ENCODE measurements at regions not wholly inside any gene's neighbourhood (a gene's known extent, or its start where the extent isn't known, plus 50 kb on each side); places are given as distances from the start of the nearest gene placed in this dataset.
A peak's percentile ranks its signal among the peaks of the same experiment; 100 is the strongest.

DNA sequence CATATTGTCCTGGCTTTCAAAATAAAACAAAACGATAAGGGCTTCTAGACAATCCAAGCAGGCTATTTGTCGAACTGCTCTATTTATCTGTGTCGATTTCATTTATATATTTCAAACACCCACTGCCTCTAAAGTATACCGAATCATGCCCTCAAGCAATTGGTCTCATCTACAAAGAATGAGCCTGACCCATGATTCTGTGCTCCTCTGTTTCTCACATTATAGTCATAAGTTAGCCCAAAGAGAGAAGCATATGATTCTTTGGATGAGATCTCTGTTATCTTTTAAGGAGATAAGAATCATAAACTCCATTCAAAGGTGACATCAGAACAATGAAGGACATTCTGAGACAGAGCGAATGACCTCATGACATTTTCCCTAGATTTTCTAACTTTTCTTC, 191.1 kb downstream of the MAP2K6 start:
- in situ Hi-C loops (cut with MboI; ENCODE audit: low pct_unique_long_range_greater_than_20kb, low sequenced_read_pairs, unreplicated experiment), result no loop called here
- TF ChIP-seq, protein P1, sequence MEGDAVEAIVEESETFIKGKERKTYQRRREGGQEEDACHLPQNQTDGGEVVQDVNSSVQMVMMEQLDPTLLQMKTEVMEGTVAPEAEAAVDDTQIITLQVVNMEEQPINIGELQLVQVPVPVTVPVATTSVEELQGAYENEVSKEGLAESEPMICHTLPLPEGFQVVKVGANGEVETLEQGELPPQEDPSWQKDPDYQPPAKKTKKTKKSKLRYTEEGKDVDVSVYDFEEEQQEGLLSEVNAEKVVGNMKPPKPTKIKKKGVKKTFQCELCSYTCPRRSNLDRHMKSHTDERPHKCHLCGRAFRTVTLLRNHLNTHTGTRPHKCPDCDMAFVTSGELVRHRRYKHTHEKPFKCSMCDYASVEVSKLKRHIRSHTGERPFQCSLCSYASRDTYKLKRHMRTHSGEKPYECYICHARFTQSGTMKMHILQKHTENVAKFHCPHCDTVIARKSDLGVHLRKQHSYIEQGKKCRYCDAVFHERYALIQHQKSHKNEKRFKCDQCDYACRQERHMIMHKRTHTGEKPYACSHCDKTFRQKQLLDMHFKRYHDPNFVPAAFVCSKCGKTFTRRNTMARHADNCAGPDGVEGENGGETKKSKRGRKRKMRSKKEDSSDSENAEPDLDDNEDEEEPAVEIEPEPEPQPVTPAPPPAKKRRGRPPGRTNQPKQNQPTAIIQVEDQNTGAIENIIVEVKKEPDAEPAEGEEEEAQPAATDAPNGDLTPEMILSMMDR (IDR thresholded peaks at IDR 0.05; ENCODE audit: extremely low read depth, insufficient read depth, missing control alignments), result no peak
- no peak for DNase-seq (ENCODE audit: low spot score)

- in situ Hi-C loops (cut with MboI; ENCODE audit: low pct_unique_long_range_greater_than_20kb, low sequenced_read_pairs, unreplicated experiment), result no loop called here
- TF ChIP-seq, protein P1 (IDR thresholded peaks at IDR 0.05; ENCODE audit: extremely low read depth, insufficient read depth, missing control alignments), result no peak
Observed at GRCh38 chr17:69606142-69606800, 191.8 kb downstream of the MAP2K6 start.

GRCh38 chr17:69607162-69607834, 192.8 kb downstream of the MAP2K6 start:
- TF ChIP-seq, protein P1 (IDR thresholded peaks at IDR 0.05; ENCODE audit: extremely low read depth, insufficient read depth, missing control alignments), result peak; percentile 78
- DNase-seq (ENCODE audit: low spot score), result peak; percentile 46
- in situ Hi-C loops (cut with MboI; ENCODE audit: low pct_unique_long_range_greater_than_20kb, low sequenced_read_pairs, unreplicated experiment), result no loop called here

More at GRCh38 chr17:69606142-69606800, 191.8 kb downstream of the MAP2K6 start:
- no peak for DNase-seq (ENCODE audit: low spot score)

DNA sequence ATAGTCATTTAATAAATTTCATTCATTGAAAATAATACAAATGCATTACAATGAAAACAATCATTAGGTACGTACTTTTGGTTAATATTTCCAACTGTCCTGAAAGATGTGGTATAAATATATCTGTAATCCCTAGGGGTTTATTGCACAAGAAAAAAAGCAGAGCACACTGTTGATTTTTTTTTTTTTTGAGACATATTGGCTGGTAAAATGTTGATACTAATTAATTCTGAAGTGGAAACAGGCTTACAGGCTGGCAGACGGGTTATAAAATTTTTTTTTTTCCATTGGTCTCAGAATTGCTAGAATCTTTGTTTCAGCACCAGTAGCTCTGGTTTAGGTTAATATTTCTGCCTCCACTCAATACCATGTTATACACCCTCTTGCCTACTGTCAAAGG, 193.6 kb downstream of the MAP2K6 start:
- no peak for DNase-seq (ENCODE audit: low spot score)
- TF ChIP-seq, protein P1 (IDR thresholded peaks at IDR 0.05; ENCODE audit: extremely low read depth, insufficient read depth, missing control alignments), result no peak
- in situ Hi-C loops (cut with MboI; ENCODE audit: low pct_unique_long_range_greater_than_20kb, low sequenced_read_pairs, unreplicated experiment), result no loop called here

DNA sequence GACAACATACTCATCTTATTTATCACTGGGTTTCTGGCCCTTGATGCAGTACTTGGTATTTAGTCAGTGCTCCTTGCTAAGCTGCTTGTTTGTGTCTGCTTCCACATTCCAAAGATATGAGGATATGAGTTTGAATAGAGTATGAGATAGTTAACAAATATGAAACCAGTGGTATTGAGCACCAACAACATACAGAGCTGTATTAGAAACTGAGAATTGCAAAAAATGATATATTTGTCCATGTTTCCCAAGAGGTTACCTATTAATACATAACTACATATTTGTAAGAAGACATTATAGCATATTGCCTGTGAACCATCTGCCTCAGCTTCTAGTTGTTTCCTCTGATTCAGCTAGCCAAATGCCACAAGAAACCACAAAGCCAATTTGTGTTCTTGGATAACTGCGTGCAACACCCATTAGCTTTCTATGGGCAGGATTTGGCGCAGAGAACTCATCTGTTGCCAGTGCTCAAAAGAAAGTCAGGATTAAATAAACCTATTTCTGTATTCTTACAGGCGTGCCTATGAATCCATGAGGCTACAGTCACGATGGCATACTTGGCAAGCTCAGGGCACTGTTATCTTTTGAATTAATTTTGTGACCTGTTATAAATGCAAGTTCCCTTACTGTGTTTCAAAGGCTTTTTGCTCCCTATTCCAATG, 194.4 kb downstream of the MAP2K6 start:
- TF ChIP-seq, protein P1 (IDR thresholded peaks at IDR 0.05; ENCODE audit: extremely low read depth, insufficient read depth, missing control alignments), result no peak
- in situ Hi-C loops (cut with MboI; ENCODE audit: low pct_unique_long_range_greater_than_20kb, low sequenced_read_pairs, unreplicated experiment), result no loop called here
- DNase-seq (ENCODE audit: low spot score), result no peak

GRCh38 chr17:69609473-69610305, 195.2 kb downstream of the MAP2K6 start:
- in situ Hi-C loops (cut with MboI; ENCODE audit: low pct_unique_long_range_greater_than_20kb, low sequenced_read_pairs, unreplicated experiment), result no loop called here
- DNase-seq (ENCODE audit: low spot score), result no peak
- TF ChIP-seq, protein P1 (IDR thresholded peaks at IDR 0.05; ENCODE audit: extremely low read depth, insufficient read depth, missing control alignments), result peak; percentile 52
